ENCODE measurements at regions not wholly inside any gene's neighbourhood (a gene's known extent, or its start where the extent isn't known, plus 50 kb on each side); places are given as distances from the start of the nearest gene placed in this dataset.

GRCh38 chr10:28201410-28202400 lies 101.2 kb downstream of the MPP7 start:
- 95% methylated on average over 9 of the region's 9 CpGs for WGBS
- Histone ChIP-seq H3K36me3 (ENCODE audit: control insufficient read depth in 2 of 2, insufficient read depth in 2 of 2, low read length in 1 of 2) (no peaks in the 10 kb centered on the region), H3K27me3 (ENCODE audit: control insufficient read depth in 2 of 2, insufficient read depth in 1 of 2, low read length in 1 of 2) (no peaks in the 10 kb centered on the region), H3K9me3 (ENCODE audit: control insufficient read depth in 2 of 2, insufficient read depth in 1 of 2, low read length in 1 of 2) (no peaks in the 10 kb centered on the region), H3K27ac (ENCODE audit: low read depth in 1 of 2, low read length in 1 of 2) (no peak overlapping the region), H3K4me1 (ENCODE audit: control insufficient read depth in 2 of 2, insufficient read depth in 2 of 2, low read length in 2 of 2) (no peaks in the 10 kb centered on the region), H3K4me3 (ENCODE audit: low read length in 2 of 2) (no peak overlapping the region)
- no peak for DNase-seq (ENCODE audit: low read depth in 6 of 9, low spot score in 9 of 9)

GRCh38 chr10:28200775-28201174 lies 102.1 kb downstream of the MPP7 start:
- no peak overlapping the region for H3K27ac ChIP-seq (ENCODE audit: low read depth in 1 of 2, low read length in 1 of 2)
- DNase-seq (ENCODE audit: low read depth in 6 of 9, low spot score in 9 of 9), result no peak
- no peak overlapping the region for H3K4me3 ChIP-seq (ENCODE audit: low read length in 2 of 2)
- H3K4me1 ChIP-seq (ENCODE audit: control insufficient read depth in 2 of 2, insufficient read depth in 2 of 2, low read length in 2 of 2), result no peaks in the 10 kb centered on the region
- H3K36me3 ChIP-seq (ENCODE audit: control insufficient read depth in 2 of 2, insufficient read depth in 2 of 2, low read length in 1 of 2), result no peaks in the 10 kb centered on the region
- 93% methylated on average over 1 of the region's 1 CpG for WGBS
- H3K27me3 ChIP-seq (ENCODE audit: control insufficient read depth in 2 of 2, insufficient read depth in 1 of 2, low read length in 1 of 2), result no peaks in the 10 kb centered on the region
- H3K9me3 ChIP-seq (ENCODE audit: control insufficient read depth in 2 of 2, insufficient read depth in 1 of 2, low read length in 1 of 2), result no peaks in the 10 kb centered on the region

DNA sequence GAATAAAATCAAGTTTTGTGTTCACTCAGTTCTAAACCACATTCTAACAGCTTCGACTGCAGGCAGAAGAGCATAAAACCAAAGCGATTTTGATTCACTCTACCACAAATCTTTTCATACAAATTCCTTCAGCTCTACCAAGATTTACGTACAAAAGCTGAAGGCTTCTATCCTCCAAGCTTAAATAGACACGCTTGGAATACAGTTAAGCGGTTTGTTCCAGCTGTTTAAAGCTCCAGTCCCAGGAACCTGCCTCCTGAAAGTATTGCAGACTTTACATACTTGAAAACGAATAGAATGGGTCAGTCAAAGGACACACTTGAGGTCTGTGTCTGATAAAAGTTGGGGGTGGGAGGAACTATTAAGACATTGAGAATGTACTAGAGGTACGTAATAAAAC lies 102.9 kb downstream of the MPP7 start:
- H3K27me3 ChIP-seq (ENCODE audit: control insufficient read depth in 2 of 2, insufficient read depth in 1 of 2, low read length in 1 of 2), result no peaks in the 10 kb centered on the region
- WGBS, result 96% methylated on average over 7 of the region's 7 CpGs
- DNase-seq (ENCODE audit: low read depth in 6 of 9, low spot score in 9 of 9), result no peak
- H3K27ac ChIP-seq (ENCODE audit: low read depth in 1 of 2, low read length in 1 of 2), result no peak overlapping the region
- no peak overlapping the region for H3K4me3 ChIP-seq (ENCODE audit: low read length in 2 of 2)
- no peaks in the 10 kb centered on the region for H3K36me3 ChIP-seq (ENCODE audit: control insufficient read depth in 2 of 2, insufficient read depth in 2 of 2, low read length in 1 of 2)
- H3K4me1 ChIP-seq (ENCODE audit: control insufficient read depth in 2 of 2, insufficient read depth in 2 of 2, low read length in 2 of 2), result no peaks in the 10 kb centered on the region
- H3K9me3 ChIP-seq (ENCODE audit: control insufficient read depth in 2 of 2, insufficient read depth in 1 of 2, low read length in 1 of 2), result no peaks in the 10 kb centered on the region

DNA sequence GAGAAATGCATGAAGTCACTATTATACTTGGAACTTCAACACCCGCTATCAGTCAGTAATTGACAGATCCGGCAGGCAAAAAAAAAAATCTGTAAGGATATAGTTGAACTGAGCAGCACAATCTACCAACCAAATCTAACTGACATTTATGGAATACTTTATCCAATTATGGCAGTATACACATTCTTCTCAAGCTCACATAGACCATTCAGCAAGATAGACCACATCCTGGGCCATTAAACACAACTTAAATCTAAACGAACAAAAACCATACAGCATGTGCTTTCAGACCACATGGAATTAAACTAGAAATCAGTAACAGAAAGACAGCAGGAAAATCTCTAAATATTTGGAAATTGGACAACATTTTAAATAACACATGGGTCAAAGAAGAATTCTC lies 112.7 kb downstream of the MPP7 start:
- Histone ChIP-seq H3K9me3 (ENCODE audit: control insufficient read depth in 2 of 2, insufficient read depth in 1 of 2, low read length in 1 of 2) (no peaks in the 10 kb centered on the region), H3K4me3 (ENCODE audit: low read length in 2 of 2) (no peak overlapping the region), H3K27ac (ENCODE audit: low read depth in 1 of 2, low read length in 1 of 2) (no peak overlapping the region), H3K4me1 (ENCODE audit: control insufficient read depth in 2 of 2, insufficient read depth in 2 of 2, low read length in 2 of 2) (no peaks in the 10 kb centered on the region), H3K27me3 (ENCODE audit: control insufficient read depth in 2 of 2, insufficient read depth in 1 of 2, low read length in 1 of 2) (no peaks in the 10 kb centered on the region), H3K36me3 (ENCODE audit: control insufficient read depth in 2 of 2, insufficient read depth in 2 of 2, low read length in 1 of 2) (no peaks in the 10 kb centered on the region)
- DNase-seq (ENCODE audit: low read depth in 6 of 9, low spot score in 9 of 9), result no peak
- 92% methylated on average over 3 of the region's 3 CpGs for WGBS

- no peak for DNase-seq (ENCODE audit: low read depth in 6 of 9, low spot score in 9 of 9)
- Histone ChIP-seq H3K27me3 (ENCODE audit: control insufficient read depth in 2 of 2, insufficient read depth in 1 of 2, low read length in 1 of 2) (no peaks in the 10 kb centered on the region), H3K27ac (ENCODE audit: low read depth in 1 of 2, low read length in 1 of 2) (no peak overlapping the region), H3K4me1 (ENCODE audit: control insufficient read depth in 2 of 2, insufficient read depth in 2 of 2, low read length in 2 of 2) (no peaks in the 10 kb centered on the region), H3K9me3 (ENCODE audit: control insufficient read depth in 2 of 2, insufficient read depth in 1 of 2, low read length in 1 of 2) (no peaks in the 10 kb centered on the region), H3K36me3 (ENCODE audit: control insufficient read depth in 2 of 2, insufficient read depth in 2 of 2, low read length in 1 of 2) (no peaks in the 10 kb centered on the region), H3K4me3 (ENCODE audit: low read length in 2 of 2) (no peak overlapping the region)
- 96% methylated on average over 3 of the region's 3 CpGs for WGBS
Observed at GRCh38 chr10:28188526-28188925, 114.3 kb downstream of the MPP7 start.

DNA sequence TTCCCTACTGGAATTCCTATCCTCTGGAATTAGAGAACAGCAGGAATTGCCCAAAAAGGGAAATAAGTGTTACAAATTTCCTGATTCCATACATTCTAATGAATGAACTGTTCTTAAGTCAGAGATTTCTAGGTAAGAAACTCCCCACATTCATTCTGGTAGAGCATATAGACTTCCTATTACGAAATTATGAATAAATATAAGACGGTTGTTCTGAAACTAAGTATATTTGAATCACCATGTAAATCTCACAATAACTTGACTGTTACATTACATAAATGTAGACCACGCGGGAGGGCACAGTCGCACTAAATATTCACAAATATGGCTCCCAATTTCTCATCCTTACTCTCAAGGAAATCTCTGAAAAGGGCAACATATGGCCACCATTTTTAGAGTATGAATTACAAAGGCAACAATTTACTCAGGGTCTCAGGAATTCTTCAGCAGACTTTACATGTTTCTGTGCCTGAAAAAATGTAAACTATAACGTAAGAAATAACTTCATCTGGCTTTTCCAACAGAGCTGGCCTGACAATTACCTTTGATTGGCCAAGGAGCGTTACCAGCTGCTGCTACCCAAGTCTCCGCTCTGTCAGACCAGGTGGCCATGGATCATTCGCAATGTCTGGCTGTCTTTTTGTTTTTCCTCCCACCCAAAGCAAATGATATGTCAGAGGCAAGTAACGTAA lies 115.8 kb downstream of the MPP7 start:
- Histone ChIP-seq H3K27ac (ENCODE audit: low read depth in 1 of 2, low read length in 1 of 2) (no peak overlapping the region), H3K36me3 (ENCODE audit: control insufficient read depth in 2 of 2, insufficient read depth in 2 of 2, low read length in 1 of 2) (no peaks in the 10 kb centered on the region), H3K27me3 (ENCODE audit: control insufficient read depth in 2 of 2, insufficient read depth in 1 of 2, low read length in 1 of 2) (no peaks in the 10 kb centered on the region), H3K9me3 (ENCODE audit: control insufficient read depth in 2 of 2, insufficient read depth in 1 of 2, low read length in 1 of 2) (no peaks in the 10 kb centered on the region), H3K4me1 (ENCODE audit: control insufficient read depth in 2 of 2, insufficient read depth in 2 of 2, low read length in 2 of 2) (no peaks in the 10 kb centered on the region), H3K4me3 (ENCODE audit: low read length in 2 of 2) (no peak overlapping the region)
- 96% methylated on average over 10 of the region's 10 CpGs for WGBS
- DNase-seq (ENCODE audit: low read depth in 6 of 9, low spot score in 9 of 9), result no peak

- no peaks in the 10 kb centered on the region for H3K27me3 ChIP-seq (ENCODE audit: control insufficient read depth in 2 of 2, insufficient read depth in 1 of 2, low read length in 1 of 2)
- H3K4me1 ChIP-seq (ENCODE audit: control insufficient read depth in 2 of 2, insufficient read depth in 2 of 2, low read length in 2 of 2), result no peaks in the 10 kb centered on the region
- no peaks in the 10 kb centered on the region for H3K9me3 ChIP-seq (ENCODE audit: control insufficient read depth in 2 of 2, insufficient read depth in 1 of 2, low read length in 1 of 2)
- no peak overlapping the region for H3K27ac ChIP-seq (ENCODE audit: low read depth in 1 of 2, low read length in 1 of 2)
- no peaks in the 10 kb centered on the region for H3K36me3 ChIP-seq (ENCODE audit: control insufficient read depth in 2 of 2, insufficient read depth in 2 of 2, low read length in 1 of 2)
- no peak for DNase-seq (ENCODE audit: low read depth in 6 of 9, low spot score in 9 of 9)
- no peak overlapping the region for H3K4me3 ChIP-seq (ENCODE audit: low read length in 2 of 2)
- 97% methylated on average over 4 of the region's 4 CpGs for WGBS
Observed at GRCh38 chr10:28186461-28186860, 116.4 kb downstream of the MPP7 start.

DNA sequence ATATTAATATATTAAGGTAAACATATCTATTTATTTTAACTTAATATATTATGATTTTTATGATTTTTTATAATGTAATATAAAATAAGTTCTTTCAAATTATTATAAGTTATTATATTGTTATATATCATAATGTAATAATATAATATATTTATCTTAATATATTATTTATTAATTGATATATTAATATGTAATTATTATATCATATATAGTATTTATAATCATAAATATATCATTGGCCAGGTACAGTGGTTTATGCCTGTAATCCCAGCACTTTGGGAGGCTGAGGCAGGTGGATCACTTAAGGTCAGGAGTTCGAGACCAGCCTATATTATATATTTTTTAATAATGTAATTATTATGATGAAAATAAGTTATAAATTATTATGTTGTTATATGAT lies 118.1 kb downstream of the MPP7 start:
- no peak overlapping the region for H3K4me3 ChIP-seq (ENCODE audit: low read length in 2 of 2)
- H3K9me3 ChIP-seq (ENCODE audit: control insufficient read depth in 2 of 2, insufficient read depth in 1 of 2, low read length in 1 of 2), result no peaks in the 10 kb centered on the region
- no peaks in the 10 kb centered on the region for H3K36me3 ChIP-seq (ENCODE audit: control insufficient read depth in 2 of 2, insufficient read depth in 2 of 2, low read length in 1 of 2)
- no peak for DNase-seq (ENCODE audit: low read depth in 6 of 9, low spot score in 9 of 9)
- no peaks in the 10 kb centered on the region for H3K4me1 ChIP-seq (ENCODE audit: control insufficient read depth in 2 of 2, insufficient read depth in 2 of 2, low read length in 2 of 2)
- no peak overlapping the region for H3K27ac ChIP-seq (ENCODE audit: low read depth in 1 of 2, low read length in 1 of 2)
- WGBS, result 99% methylated on average over 1 of the region's 1 CpG
- H3K27me3 ChIP-seq (ENCODE audit: control insufficient read depth in 2 of 2, insufficient read depth in 1 of 2, low read length in 1 of 2), result no peaks in the 10 kb centered on the region

DNA sequence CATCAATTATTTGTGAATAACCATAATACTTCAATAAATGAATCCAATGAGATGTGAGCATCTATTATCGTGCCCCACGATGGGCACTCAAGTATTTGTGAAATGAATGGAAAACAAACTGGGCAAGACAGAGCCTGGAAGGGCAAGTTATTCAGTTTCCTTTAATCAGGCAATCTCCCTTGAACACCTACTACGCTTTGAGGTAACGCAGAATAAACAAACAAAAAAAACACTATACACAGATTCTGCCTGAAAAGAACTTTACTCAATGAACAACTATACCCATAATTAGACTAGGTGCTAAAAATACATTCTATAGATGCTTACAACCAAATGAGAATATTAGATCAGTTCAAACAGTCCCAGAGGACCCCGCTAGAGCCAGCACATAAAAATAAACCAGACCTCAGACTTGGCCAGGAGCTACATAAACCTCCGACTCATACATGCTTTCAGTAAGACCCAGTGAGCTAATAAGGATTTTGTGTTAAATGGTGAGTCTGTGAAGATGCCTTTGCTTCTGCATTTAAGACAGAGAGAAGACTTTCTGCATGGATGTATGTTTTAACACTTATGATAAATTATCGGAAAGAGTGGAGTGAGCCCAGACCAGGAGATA lies 121.3 kb downstream of the MPP7 start:
- no peaks in the 10 kb centered on the region for H3K27me3 ChIP-seq (ENCODE audit: control insufficient read depth in 2 of 2, insufficient read depth in 1 of 2, low read length in 1 of 2)
- no peak overlapping the region for H3K4me3 ChIP-seq (ENCODE audit: low read length in 2 of 2)
- H3K9me3 ChIP-seq (ENCODE audit: control insufficient read depth in 2 of 2, insufficient read depth in 1 of 2, low read length in 1 of 2), result no peaks in the 10 kb centered on the region
- 95% methylated on average over 7 of the region's 7 CpGs for WGBS
- no peak for DNase-seq (ENCODE audit: low read depth in 6 of 9, low spot score in 9 of 9)
- no peak overlapping the region for H3K27ac ChIP-seq (ENCODE audit: low read depth in 1 of 2, low read length in 1 of 2)
- peaks cover 0 to 5% of the 10 kb centered on the region in 2 donors for H3K4me1 ChIP-seq (ENCODE audit: control insufficient read depth in 2 of 2, insufficient read depth in 2 of 2, low read length in 2 of 2)
- no peaks in the 10 kb centered on the region for H3K36me3 ChIP-seq (ENCODE audit: control insufficient read depth in 2 of 2, insufficient read depth in 2 of 2, low read length in 1 of 2)
